ENCODE measurements at regions not wholly inside any gene's neighbourhood (a gene's known extent, or its start where the extent isn't known, plus 50 kb on each side); places are given as distances from the start of the nearest gene placed in this dataset.

DNA sequence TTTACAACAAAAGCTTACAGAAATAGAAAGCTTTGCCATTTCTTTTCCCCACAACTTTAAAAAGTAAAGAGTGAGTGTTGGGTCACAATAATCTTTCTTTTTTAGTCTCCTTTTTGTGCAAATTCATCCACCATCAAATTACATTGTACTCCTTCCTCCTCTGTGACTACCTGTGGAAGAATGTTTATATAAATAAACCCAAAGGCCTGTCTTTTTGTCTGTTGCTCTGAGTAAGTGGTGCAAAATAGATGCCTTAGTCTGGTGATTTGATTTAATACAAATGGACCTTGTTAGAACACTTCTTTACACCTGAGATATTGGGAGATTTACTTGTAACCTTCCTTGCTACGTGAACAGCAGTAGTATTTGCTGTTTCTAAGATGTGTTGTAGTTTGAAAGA lies 53.5 kb upstream of the TAF11L2 start:
- H3K36me3 ChIP-seq (ENCODE audit: control insufficient read depth, insufficient read depth, low read length): no peaks in the 10 kb centered on the region
- no peaks in the 10 kb centered on the region for H3K27me3 ChIP-seq (ENCODE audit: control insufficient read depth, insufficient read depth, low read length)
- intact Hi-C loops (cut with micrococcal nuclease; ENCODE audit: unreplicated experiment) (no loop called here), in situ Hi-C loops (cut with HindIII; ENCODE audit: low pct_unique_long_range_greater_than_20kb, low sequenced_read_pairs) (no loop called here)
- no peak overlapping the region for H3K4me3 ChIP-seq (ENCODE audit: low read depth in 2 of 2, low read length in 2 of 2)
- POLR2A ChIA-PET: no interaction called here
- H3K4me1 ChIP-seq (ENCODE audit: control insufficient read depth, insufficient read depth, low read length): no peaks in the 10 kb centered on the region
- TF ChIP-seq CTCF (IDR thresholded peaks at IDR 0.05) (no peak), TCF7L2 (IDR thresholded peaks at IDR 0.05; ENCODE audit: low read depth, low read length) (no peak), SIN3A (IDR thresholded peaks at IDR 0.05; ENCODE audit: borderline replicate concordance, insufficient read depth, low read depth, low read length) (no peak), POLR2AphosphoS5 (IDR thresholded peaks at IDR 0.05; ENCODE audit: low read depth, low read length) (no peak)
- TF ChIP-seq, protein P1, sequence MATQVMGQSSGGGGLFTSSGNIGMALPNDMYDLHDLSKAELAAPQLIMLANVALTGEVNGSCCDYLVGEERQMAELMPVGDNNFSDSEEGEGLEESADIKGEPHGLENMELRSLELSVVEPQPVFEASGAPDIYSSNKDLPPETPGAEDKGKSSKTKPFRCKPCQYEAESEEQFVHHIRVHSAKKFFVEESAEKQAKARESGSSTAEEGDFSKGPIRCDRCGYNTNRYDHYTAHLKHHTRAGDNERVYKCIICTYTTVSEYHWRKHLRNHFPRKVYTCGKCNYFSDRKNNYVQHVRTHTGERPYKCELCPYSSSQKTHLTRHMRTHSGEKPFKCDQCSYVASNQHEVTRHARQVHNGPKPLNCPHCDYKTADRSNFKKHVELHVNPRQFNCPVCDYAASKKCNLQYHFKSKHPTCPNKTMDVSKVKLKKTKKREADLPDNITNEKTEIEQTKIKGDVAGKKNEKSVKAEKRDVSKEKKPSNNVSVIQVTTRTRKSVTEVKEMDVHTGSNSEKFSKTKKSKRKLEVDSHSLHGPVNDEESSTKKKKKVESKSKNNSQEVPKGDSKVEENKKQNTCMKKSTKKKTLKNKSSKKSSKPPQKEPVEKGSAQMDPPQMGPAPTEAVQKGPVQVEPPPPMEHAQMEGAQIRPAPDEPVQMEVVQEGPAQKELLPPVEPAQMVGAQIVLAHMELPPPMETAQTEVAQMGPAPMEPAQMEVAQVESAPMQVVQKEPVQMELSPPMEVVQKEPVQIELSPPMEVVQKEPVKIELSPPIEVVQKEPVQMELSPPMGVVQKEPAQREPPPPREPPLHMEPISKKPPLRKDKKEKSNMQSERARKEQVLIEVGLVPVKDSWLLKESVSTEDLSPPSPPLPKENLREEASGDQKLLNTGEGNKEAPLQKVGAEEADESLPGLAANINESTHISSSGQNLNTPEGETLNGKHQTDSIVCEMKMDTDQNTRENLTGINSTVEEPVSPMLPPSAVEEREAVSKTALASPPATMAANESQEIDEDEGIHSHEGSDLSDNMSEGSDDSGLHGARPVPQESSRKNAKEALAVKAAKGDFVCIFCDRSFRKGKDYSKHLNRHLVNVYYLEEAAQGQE (IDR thresholded peaks at IDR 0.05; ENCODE audit: insufficient read depth in 1 of 2, low read depth in 2 of 2, low read length in 1 of 2): no peak
- no peaks in the 10 kb centered on the region for H3K9me3 ChIP-seq (ENCODE audit: control insufficient read depth, insufficient read depth, low read depth, low read length)
- H3K27ac ChIP-seq (ENCODE audit: low read length): no peak overlapping the region
- ATAC-seq: no peak
- CTCF ChIA-PET: no interaction called here
- no TSS peak for BruUV-seq (replicated peaks)
- no peak for DNase-seq (ENCODE audit: low read depth, low spot score)

DNA sequence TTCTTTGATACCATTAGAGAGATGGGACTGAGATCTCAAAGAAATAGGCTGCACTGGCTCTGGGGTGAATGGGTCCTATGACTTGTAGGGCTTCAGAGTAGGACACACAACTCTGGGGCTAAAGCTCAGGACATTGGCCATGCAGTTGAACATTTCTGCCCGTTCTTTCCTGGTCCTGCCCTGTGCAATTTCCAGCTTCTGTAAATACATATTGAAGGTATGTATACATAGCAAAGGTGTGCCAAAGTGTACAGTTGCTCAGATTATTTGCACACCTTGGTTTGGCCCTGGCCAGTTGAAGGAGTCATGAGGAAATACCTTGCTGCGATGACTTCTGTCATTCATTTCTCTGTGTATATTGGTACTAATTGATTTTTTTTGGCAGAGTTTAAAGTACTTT lies 52.8 kb upstream of the TAF11L2 start:
- H3K36me3 ChIP-seq (ENCODE audit: control insufficient read depth, insufficient read depth, low read length): no peaks in the 10 kb centered on the region
- no peaks in the 10 kb centered on the region for H3K27me3 ChIP-seq (ENCODE audit: control insufficient read depth, insufficient read depth, low read length)
- in situ Hi-C loops (cut with HindIII; ENCODE audit: low pct_unique_long_range_greater_than_20kb, low sequenced_read_pairs) (no loop called here), intact Hi-C loops (cut with micrococcal nuclease; ENCODE audit: unreplicated experiment) (no loop called here)
- ATAC-seq (no peak), DNase-seq (ENCODE audit: low read depth, low spot score) (no peak)
- TF ChIP-seq CTCF (IDR thresholded peaks at IDR 0.05): no peak
- TF ChIP-seq SIN3A (IDR thresholded peaks at IDR 0.05; ENCODE audit: borderline replicate concordance, insufficient read depth, low read depth, low read length): no peak
- TF ChIP-seq POLR2AphosphoS5 (IDR thresholded peaks at IDR 0.05; ENCODE audit: low read depth, low read length): no peak
- TF ChIP-seq TCF7L2 (IDR thresholded peaks at IDR 0.05; ENCODE audit: low read depth, low read length): no peak
- TF ChIP-seq, protein P1 (IDR thresholded peaks at IDR 0.05; ENCODE audit: insufficient read depth in 1 of 2, low read depth in 2 of 2, low read length in 1 of 2): no peak
- POLR2A ChIA-PET: no interaction called here
- no peaks in the 10 kb centered on the region for H3K9me3 ChIP-seq (ENCODE audit: control insufficient read depth, insufficient read depth, low read depth, low read length)
- CTCF ChIA-PET: no interaction called here
- H3K27ac ChIP-seq (ENCODE audit: low read length): no peak overlapping the region
- H3K4me3 ChIP-seq (ENCODE audit: low read depth in 2 of 2, low read length in 2 of 2): no peak overlapping the region
- H3K4me1 ChIP-seq (ENCODE audit: control insufficient read depth, insufficient read depth, low read length): no peaks in the 10 kb centered on the region
- BruUV-seq (replicated peaks): no TSS peak

All from Panc1 (cell line).